ENCODE measurements at regions not wholly inside any gene's neighbourhood (a gene's known extent, or its start where the extent isn't known, plus 50 kb on each side); places are given as distances from the start of the nearest gene placed in this dataset.

DNA sequence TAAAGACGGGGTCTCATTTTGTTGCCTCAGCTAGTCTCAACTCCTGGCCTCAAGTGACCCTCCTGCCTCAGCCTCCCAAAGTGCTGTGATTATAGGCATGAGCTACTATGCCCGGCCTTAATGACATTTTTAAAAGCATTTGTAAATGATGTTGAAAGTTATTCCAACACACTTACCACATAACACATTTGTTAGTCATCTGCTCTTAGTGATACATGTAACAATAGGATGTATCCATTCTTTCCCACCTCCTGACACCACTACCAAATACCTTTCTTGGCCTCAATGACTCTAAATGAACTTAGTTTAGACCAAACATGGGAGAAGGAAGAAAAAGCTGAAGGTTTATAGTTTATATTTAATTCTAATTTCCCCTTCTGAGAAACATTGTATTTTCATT, 59.8 kb upstream of the MEDAG start:
- Mint-ChIP-seq H3K9me3 (peaks cover 5% of the 10 kb centered on the region), H3K4me3 (no peak overlapping the region), H3K27me3 (ENCODE audit: low read depth, poor library complexity) (peaks cover 3% of the 10 kb centered on the region), H3K36me3 (ENCODE audit: low read depth) (no peaks in the 10 kb centered on the region), H3K4me1 (peaks cover 10% of the 10 kb centered on the region), H3K27ac (no peak overlapping the region)
- DNase-seq = no peak
- TF ChIP-seq, protein P1, sequence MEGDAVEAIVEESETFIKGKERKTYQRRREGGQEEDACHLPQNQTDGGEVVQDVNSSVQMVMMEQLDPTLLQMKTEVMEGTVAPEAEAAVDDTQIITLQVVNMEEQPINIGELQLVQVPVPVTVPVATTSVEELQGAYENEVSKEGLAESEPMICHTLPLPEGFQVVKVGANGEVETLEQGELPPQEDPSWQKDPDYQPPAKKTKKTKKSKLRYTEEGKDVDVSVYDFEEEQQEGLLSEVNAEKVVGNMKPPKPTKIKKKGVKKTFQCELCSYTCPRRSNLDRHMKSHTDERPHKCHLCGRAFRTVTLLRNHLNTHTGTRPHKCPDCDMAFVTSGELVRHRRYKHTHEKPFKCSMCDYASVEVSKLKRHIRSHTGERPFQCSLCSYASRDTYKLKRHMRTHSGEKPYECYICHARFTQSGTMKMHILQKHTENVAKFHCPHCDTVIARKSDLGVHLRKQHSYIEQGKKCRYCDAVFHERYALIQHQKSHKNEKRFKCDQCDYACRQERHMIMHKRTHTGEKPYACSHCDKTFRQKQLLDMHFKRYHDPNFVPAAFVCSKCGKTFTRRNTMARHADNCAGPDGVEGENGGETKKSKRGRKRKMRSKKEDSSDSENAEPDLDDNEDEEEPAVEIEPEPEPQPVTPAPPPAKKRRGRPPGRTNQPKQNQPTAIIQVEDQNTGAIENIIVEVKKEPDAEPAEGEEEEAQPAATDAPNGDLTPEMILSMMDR (IDR thresholded peaks at IDR 0.05) = no peak

DNA sequence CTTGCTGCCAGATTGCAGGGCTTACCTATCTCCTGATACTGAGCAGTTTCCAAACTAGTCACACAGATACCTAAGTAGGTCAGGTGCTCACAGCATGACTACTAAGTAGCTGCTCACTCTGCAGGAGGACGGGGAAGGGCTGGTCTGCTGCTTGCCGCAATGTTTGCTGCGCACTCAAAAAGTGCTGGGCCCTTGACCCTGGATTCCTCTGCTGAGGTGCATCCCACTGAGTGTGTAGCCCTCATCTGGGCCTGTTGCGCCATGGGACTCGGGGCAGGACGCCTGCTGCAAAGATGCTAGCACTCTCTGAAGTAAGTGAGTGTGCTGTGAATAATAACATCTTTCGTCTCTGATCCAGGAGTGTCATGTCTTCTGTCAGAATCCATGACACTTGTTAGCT, 59.2 kb upstream of the MEDAG start:
- TF ChIP-seq, protein P1 (IDR thresholded peaks at IDR 0.05) = no peak
- no peaks in the 10 kb centered on the region for H3K36me3 Mint-ChIP-seq (ENCODE audit: low read depth)
- H3K4me3 Mint-ChIP-seq = no peak overlapping the region
- peaks cover 10% of the 10 kb centered on the region for H3K4me1 Mint-ChIP-seq
- peaks cover 3% of the 10 kb centered on the region for H3K27me3 Mint-ChIP-seq (ENCODE audit: low read depth, poor library complexity)
- no peak overlapping the region for H3K27ac Mint-ChIP-seq
- peaks cover 5% of the 10 kb centered on the region for H3K9me3 Mint-ChIP-seq
- no peak for DNase-seq

DNA sequence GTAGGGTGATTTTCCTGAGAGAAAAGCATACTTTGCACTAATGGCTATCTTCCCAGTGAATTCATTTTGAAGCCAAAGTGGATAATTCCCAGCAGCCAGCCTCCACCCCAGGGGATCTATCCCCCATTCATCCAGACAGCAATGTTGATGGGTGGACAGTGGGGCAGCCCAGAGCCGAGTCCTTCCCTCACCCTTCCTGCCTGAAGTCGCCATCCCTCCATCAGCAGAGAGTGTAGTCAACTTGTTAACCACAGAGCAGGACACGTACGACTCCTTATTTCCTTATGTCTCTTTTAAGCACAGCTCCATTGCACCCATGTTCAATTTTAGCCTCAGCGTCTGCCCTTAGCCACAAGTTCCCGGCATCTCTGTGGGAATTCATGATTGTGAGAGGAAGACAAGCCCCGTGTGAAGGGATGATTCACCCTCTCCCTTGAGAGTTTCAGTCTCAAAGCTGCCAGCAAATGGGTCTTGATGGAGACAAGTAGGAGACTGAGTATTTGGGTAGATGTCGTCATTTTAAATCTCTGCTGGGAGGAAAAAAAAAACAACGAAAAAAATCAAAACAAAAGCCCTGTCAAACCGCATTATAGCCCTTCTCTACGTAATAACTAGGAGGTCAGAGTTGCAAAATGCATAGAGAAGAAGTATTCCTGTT, 58.3 kb upstream of the MEDAG start:
- Mint-ChIP-seq H3K36me3 (ENCODE audit: low read depth) (no peaks in the 10 kb centered on the region), H3K27me3 (ENCODE audit: low read depth, poor library complexity) (peaks cover 3% of the 10 kb centered on the region), H3K27ac (no peak overlapping the region), H3K9me3 (peaks cover 5% of the 10 kb centered on the region), H3K4me3 (no peak overlapping the region), H3K4me1 (peaks cover 10% of the 10 kb centered on the region)
- TF ChIP-seq, protein P1 (IDR thresholded peaks at IDR 0.05) = no peak
- no peak for DNase-seq

DNA sequence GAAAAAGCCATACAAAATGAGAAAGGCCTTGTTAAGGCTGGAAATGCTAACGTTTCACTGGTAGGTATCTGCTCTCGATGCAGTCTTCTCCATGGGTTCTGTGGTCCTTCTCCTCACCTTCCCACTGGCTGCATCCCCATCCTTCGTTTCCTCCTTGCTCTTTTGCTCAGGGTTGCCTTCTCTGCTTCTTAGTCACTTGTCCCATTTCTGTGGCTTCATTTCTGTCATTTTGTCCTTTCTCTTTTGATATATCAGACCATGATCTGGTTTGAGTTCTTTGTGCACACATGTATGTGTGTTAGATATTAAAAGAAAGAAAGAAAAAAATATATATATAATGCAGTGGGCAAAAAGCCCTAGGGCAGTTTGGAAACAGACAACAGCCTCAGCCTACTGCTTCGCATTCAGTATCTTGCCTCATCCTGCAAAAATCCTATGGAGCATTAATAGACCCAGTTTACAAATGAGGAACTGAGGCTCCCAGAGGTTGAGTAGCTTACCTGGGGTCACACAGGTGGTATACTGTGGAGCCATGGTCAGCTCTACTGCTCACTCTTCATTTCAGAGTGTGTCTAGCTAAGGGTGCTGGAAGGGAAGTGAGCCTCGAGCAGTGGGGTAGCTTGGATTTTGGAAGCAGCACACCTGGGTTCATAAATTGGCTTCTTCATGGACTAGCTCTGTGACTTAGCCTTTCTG, 57.6 kb upstream of the MEDAG start:
- TF ChIP-seq, protein P1 (IDR thresholded peaks at IDR 0.05) = no peak
- Mint-ChIP-seq H3K27ac (no peak overlapping the region), H3K4me3 (no peak overlapping the region)

DNA sequence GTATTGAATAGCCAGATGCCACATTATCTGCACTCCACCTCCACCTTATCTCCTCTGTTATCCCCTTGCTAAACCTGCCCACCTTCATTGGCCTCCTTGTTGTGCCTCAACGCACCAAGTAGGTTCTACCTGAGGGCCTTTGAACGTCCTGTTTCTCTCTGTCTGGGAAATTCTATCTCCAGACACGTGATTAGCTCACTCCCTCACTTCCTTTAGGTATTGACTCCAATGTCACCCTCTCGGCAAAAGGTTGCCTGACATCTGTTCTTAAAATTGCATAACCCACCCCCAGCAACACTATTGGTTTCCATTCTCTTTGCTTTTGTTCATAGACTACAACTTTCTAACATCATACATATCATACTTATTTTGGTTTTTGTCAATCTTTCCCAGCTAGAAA, 56.5 kb upstream of the MEDAG start:
- Mint-ChIP-seq H3K4me3 (no peak overlapping the region), H3K27me3 (ENCODE audit: low read depth, poor library complexity) (peaks cover 3% of the 10 kb centered on the region), H3K27ac (no peak overlapping the region), H3K4me1 (peaks cover 10% of the 10 kb centered on the region), H3K36me3 (ENCODE audit: low read depth) (no peaks in the 10 kb centered on the region), H3K9me3 (peaks cover 5% of the 10 kb centered on the region)
- no peak for DNase-seq
- TF ChIP-seq, protein P1 (IDR thresholded peaks at IDR 0.05) = no peak

More for the DNA sequence above, 57.6 kb upstream of the MEDAG start:
- peaks cover 10% of the 10 kb centered on the region for H3K4me1 Mint-ChIP-seq
- H3K9me3 Mint-ChIP-seq = peaks cover 5% of the 10 kb centered on the region
- peaks cover 3% of the 10 kb centered on the region for H3K27me3 Mint-ChIP-seq (ENCODE audit: low read depth, poor library complexity)
- H3K36me3 Mint-ChIP-seq (ENCODE audit: low read depth) = no peaks in the 10 kb centered on the region
- DNase-seq = no peak
